ENCODE measurements at regions not wholly inside any gene's neighbourhood (a gene's known extent, or its start where the extent isn't known, plus 50 kb on each side); places are given as distances from the start of the nearest gene placed in this dataset.

DNA sequence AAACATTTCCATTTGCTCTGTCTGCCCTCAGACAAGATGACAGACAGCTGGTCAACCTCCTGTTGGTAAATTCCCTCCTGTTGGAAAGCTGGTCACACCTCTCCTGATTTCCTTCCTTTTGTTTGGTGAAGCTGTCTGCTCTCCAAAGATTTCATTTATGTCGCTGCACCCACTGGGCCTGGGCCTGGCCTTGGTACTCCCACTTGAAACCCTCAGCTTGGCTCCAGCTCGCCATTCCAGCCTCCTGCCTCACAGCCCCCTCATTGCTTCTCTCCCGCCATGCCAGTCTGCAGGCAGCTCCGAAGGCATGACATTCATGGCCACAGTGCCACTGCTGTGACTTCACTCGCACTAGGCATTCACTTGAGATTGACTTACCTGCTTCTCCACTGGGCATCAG lies 451.8 kb downstream of the VRK1 start:
- DNase-seq (ENCODE audit: low read depth), result no peak

DNA sequence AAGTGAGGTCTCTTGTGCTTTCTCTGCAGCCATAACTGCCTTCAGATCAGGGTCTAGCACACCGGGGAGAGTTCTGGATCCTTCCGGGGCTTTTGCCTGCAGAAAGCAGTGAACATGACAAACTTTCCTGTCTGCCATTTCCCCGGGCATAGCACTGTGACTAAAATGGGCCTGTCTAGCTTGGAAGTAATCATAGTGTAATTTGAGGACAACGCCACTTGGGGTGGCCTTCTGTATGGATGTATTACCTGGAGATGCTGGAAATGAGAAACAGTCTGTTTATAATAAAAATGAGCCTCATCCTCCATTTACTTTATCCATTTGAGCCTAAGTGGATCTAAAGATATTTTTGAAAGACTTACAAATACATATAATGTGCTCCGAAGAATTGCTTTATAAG lies 453.7 kb downstream of the VRK1 start:
- no peak for DNase-seq (ENCODE audit: low read depth)

DNA sequence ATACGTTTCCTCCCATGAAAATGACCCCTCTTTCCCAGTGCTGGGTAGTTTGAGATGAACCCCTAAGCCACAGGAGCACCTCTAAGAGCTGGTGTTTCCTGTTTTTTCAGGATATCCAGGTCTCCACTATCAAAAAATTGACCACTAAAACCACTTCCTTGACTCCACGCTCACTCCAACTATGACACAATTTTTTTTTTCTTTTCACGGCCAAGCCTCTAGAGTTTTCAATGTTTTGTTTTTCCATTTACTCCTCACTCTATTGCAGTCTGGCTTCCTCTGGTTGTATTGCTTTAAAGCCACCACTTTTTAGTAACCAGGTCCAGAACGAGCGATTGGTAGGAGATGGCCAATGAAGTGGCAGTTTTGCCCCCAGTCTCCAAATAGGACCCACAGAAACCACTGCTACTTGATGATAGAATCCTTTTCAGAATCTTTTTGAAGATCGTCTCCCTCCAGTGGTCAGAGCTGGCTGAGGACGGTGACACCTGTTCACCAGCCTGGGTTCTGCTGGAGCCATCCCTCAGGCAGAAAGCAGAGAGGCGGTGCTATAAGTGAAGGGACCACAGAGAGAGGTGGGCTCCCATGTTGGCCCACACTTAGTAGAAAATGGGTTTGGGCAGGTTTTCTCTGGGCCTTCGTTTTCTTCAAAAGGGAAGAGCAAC lies 454.4 kb downstream of the VRK1 start:
- no peak for DNase-seq (ENCODE audit: low read depth)

DNA sequence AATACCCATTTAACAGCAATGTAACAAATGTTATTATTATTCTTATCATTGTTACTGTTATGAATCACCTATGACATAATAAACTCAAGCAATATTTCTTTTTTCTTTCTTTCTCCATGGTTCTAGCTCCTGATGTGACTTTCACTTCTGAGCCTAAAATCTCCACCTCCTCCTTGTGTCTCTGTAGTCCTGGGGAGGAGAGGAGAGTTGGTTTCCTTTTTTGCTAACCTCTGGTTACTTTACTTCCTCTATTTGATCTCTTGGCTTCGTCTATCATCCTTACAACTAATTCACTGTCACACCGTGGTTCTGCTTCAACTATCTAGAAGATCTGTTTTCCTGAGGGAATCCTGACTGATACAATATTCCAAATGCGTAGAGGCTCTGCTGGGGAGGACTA lies 456.6 kb downstream of the VRK1 start:
- DNase-seq (ENCODE audit: low read depth), result no peak

DNA sequence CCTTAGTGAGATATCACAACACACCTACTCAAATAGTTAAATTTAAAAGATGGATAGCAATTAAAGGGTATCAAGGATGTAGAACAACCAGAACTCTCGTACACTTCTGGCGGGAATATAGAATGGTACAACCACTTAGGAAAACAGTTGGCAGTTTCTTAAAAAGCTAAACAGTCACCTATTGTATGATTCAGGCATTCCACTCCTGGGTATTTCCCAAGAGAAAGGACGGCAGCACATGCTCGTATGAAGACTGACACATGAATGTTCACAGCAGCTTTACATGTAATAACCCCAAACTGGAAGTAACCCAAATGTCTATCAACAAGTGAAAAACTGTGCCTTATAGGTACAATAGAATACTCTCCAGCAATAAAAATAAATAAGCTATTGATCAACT lies 465.2 kb downstream of the VRK1 start:
- no peak for DNase-seq (ENCODE audit: low read depth)

DNA sequence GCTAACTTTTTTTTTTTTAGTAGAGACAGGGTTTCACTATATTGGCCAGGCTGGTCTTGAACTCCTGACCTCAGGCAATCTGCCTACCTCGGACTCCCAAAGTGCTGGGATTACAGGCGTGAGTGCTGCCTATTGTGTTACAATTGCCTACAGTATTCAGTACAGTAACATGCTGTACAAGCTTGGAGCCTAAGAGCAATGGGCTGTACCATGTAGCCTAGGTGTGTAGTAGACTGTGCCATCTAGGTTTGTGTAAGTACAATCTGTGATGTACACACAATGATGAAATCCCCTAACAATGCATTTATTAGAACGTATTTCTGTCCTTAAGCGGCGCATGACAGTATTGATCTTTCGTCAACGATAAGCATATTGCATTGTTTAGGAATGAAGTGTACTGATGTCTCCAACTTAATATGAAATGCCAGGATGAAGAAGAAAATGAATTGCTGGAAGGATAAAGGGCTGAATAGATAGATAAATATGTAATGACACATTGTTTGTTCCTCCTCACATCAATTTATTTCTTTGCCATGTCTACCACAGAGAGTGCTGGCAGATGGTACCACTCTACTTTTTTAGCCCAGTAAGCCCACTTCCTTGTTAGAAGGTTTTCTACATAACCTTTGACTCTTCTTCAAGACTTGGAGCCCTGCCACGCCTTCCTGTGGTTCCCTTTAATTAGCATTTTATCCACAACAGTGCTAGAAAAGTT lies 467.5 kb downstream of the VRK1 start:
- DNase-seq (ENCODE audit: low read depth), result no peak

DNA sequence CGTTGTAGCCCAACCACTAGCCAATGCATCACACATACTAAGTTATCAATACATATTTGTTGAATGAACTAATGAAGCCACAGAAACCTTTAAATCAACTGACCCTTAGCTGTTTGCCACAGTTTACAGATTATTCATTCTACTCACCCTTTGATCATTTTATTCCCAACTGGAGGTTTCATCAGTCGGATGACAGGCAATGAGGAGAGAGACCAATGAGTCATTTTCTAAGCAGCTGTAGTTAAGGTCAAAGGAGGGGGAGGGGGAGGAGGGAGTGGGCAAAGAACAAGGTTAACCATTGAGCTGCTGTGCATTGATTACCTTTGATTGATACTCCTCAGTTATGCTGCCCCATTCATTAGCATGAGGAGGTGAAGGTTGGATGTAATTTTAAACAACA lies 469.5 kb downstream of the VRK1 start:
- no peak for DNase-seq (ENCODE audit: low read depth)

DNA sequence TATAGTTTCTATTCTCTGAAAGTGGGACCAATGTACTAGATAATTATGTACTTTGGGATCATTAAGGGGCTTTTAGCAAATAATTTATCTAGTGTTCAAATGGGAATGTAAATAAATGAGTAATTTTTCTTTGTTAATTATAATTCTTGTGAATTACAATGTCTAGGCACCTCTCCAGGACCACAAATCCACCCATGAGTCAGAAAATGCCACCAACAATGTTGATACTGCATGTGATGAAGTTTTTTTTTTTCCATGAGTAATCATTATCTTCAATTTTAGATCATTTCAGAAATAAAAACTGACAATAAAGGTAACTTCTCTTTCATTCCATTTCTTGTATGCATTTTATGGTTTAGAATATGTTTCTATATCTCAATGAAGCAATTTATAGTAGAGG lies 470.3 kb downstream of the VRK1 start:
- DNase-seq (ENCODE audit: low read depth), result no peak

DNA sequence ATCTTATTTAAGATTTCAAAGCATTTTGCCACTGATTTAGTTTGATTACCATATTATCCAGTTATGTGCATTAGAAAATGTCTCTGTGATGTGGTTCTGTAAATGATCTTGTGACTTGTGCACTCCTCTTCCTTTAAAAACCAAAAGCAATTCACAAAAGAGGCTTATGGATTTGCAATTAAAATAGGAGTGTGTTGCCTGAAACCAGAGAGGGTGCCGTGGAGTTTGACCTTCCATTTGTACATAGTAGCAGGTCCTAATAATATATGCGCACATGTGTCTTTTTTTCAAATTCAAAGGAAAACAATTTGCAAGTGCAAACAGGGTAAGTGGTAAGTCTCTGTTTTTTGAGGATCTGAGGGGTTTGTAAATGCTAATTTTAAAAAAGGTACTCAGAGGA lies 470.9 kb downstream of the VRK1 start:
- DNase-seq (ENCODE audit: low read depth), result no peak

DNA sequence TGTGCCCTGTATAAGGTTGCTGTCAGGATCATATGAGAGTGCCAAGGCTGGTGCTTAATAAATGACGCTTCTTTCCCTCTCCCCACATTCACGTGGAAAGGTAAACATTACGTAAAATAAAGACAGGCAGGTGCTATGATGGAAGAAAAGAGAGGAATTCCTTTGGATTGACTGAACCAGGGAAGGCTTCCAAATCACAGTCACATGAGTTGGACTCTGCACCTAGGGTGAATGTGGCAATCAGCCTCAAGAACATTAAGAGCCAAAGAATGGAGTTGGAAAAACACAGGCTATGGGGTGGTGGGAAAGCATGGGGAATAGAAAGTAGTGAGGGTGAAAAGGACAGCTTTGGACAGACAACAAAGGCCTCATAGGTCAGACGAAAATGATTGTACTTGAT lies 473.1 kb downstream of the VRK1 start:
- DNase-seq (ENCODE audit: low read depth), result no peak

DNA sequence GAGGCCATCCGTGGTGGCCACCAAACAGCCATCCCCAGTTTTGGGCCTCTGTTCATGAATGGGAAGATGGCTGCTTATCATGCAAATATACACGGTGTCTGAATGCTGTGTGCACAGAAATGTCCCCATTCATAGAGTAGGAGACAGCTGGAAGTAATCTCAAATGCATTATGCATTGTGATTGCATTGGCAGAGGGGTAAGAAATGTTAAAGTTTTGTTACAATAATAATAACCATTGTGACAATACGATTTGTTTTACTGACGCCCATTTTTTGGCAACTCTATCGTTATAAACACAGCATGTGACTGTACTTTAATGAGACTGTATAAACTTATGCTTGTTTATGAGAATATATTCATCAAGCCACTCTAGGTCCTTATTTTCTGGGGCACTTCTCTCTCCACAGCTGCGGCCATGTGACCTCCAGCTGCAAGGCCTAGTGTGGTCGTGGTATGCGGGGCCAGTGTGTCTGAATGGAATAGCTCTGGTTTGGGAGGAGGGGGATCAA lies 474.3 kb downstream of the VRK1 start:
- DNase-seq (ENCODE audit: low read depth), result no peak

DNA sequence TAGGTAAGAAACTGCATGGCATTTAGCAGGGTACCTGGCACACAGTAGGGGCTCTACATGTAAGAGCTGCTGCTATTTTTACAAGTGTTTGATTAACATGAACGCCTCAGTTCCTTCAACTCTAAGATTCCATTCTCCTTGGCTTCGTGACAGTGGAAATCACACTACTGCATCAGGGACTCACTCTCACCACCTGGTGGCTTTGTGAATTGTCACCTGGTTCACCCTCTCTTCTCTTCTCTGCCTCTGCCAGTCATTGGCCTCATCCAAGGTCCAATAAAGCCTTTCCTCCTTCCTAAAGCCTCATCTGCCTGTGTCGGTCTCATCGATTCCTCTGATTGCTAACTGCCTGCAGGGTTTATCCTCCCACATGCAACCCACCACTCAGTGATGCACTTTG lies 476.4 kb downstream of the VRK1 start:
- DNase-seq (ENCODE audit: low read depth), result no peak

DNA sequence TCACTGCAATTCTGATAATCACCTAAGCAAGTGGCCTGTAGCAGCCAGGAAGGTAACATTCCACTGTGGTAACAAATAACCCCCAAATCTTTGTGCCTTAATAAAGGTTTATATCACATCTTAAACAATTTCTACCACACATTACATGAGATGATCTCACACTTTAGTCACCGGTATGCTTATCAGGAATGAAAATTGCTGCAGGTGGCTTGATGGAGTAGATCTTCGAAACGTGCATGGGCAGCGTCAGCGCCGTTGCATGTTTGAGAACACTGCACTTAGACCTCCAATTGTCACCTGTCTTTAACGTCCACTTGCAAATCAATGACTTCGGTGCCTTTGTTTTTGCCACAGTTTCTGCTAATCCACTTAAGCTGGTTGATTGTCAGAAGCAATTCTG lies 477.4 kb downstream of the VRK1 start:
- DNase-seq (ENCODE audit: low read depth), result no peak

DNA sequence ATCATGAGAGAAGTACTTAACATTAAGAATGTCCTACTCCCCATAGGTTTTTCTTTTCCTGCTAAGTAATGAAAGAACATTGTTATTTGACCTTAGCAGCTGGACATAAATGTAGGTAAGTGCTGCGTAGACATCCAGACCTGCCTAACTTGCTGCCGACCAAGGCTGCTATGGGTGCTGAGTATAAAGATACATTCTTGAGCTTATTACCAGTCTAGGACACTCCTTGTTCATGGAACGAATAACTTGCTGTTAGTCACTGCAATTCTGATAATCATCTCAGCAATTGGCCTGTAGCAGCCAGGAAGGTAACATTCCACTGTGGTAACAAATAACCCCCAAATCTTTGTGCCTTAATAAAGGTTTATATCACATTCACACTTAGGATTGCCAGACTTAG lies 478.1 kb downstream of the VRK1 start:
- DNase-seq (ENCODE audit: low read depth), result no peak

DNA sequence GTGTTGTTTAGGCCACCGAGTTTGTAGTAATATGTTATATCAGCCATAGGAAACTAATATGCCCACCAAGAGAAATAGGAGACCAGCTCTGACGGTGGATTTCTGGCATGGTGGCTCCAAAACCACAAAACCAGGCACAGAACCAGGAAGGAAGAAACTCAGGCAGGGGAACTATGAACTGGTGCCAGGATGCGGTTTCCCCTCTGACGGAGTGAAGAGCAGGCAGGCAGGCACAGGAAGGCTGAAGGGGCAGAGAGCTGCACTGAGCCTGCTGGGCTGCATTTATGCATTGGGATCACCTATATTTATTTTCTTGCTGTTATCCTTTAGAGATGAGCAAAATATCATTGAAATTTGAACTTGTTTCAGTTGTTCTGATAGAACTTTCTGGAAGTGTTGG lies 479.4 kb downstream of the VRK1 start:
- no peak for DNase-seq (ENCODE audit: low read depth)

DNA sequence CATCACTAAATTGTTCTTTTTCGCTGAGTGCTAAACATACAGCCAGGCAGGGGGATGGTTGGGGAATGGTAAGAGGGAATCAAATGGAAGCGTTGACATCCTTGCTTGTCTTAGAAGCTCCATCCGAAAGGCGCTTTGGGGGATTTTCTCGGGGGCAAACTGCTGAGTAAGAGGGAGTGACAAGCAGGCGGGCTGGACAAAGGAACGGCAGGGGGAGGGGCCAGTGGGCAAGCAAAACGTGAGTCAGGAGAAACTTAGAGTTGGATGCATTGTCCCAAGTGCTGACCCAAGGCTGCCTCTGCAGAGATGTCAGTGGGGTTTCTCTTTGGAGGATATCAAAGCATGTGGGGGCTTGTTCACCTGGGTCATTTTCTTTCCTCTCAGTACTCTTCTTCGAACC lies 480.5 kb downstream of the VRK1 start:
- DNase-seq (ENCODE audit: low read depth), result no peak

DNA sequence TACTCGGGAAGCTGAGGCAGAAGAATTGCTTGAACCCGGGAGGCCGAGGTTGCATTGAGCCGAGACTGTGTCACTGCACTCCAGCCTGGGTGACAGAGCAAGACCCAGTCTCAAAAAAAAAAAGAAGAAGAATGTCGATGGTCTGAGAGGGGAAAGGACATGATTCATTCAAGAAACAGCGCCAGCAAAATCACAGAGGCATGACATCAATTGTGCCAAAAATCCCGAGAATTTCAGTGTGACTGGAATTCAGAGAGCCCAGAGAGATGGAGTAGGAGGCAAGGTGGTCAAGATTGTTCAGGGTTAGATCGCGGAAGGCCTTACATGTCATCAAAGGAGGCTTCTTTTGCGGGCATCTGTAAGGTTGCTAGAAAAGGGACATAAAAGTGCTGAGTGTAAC lies 483.3 kb downstream of the VRK1 start:
- DNase-seq (ENCODE audit: low read depth), result no peak

DNA sequence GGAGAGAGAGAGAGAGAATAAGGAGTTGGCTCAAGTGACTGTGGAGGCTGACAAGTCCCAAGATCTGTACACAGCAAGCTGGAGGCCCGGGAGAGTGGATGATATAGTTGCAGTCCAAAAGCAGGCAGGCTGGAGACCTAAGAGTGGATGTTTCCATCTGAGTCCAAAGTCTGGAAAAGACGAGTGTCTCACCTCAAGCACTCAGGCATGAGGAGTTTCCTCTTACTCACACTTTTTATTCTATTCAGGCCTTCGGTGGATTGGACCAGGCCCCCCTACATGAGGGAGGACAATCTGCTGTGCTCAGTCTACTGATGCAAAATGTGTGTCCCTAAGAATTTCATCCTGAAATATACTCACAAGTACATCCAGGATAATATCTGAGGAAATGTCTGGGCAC lies 484.6 kb downstream of the VRK1 start:
- no peak for DNase-seq (ENCODE audit: low read depth)

DNA sequence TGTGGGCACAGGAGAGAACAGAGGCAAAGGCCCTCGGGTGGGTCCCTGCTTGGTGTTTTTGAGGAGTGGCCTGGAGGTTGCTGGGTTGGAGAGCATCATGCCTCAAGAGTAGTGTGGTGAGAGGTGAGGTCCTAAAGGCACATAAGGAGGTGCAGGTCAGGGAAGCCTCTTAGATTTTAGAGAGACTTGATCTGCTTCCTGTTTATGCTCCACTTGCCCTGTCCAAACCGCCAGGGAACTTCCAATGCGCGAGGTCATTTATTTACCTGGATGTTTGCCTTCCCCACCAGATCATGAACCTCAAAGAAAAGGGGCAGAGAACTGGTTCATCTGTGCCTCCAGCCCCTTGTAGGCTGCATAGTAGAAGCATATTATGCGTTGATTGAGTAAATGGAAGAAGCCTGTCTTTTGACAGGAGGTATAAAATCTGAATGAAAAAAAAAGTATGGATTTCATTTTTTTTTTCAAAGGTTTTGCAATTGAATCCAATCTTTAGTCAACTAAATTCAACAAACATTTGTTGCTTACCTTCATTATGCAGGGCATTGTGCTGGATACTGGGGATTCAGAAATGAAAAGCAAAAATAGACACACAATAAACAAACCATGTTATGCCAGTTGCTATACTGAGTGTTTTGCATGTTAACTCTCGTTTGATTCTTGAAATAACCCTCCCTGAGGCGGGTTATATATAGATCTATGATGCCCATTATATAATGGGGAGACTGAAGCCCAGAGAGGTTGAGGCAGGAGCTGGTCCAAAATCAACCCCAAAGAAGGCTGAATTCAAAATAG lies 485.2 kb downstream of the VRK1 start:
- DNase-seq (ENCODE audit: low read depth), result no peak

DNA sequence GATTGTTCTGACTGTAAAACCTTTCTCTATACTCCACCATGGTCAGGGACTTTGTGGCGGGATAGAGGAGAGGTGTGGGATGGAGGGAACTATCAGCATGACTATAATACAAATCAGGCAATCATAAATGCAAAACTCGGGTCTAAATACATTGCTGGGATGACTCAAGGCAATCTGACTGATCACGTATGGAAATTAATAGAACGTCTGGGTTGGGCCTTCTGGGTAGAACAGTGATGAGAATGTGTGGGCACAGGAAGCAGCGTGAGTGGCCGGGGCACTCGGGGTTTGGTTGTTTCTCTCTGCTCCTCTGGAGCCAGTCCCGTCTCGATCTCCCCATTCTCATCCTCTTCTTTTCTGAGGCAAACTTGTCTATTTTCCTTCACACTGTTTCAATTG lies 485.8 kb downstream of the VRK1 start:
- DNase-seq (ENCODE audit: low read depth), result no peak

DNA sequence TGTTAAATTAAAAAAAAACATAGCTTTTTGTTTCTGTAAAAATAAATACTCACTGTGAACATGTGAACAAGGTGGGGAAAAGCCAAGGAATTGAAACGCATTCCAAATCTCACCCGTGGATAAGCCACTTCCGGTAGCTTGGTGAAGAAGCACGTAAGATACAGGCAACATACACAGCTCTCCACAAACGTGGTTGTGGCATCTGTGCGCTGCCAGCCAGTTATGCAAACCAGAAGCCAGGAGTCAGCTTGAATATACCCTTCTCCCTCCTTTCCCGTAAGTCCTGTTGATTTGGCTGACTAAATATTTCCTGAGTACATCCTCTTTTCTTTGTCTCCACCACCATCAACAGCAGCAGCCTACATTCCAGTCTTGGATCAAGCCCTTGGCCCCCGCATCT lies 486.2 kb downstream of the VRK1 start:
- no peak for DNase-seq (ENCODE audit: low read depth)

DNA sequence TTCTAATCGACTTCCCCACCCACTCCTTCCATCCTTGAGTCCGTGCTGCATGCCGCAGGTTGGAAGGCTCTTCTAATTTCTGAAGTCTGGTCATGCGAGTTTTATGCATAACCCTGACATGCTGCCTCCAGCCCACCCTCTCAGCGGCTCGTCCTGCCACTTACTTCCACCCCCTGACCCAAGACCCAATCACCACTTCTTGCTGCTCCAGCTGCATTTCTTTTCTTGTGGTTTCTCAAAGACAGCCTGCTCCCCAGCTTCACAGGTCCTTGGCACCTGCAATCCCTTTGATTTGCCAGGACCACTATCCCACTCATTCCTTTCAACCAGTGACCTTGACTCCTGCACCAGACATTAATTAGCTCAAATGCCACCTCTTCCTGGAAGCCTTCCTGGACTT lies 486.7 kb downstream of the VRK1 start:
- DNase-seq (ENCODE audit: low read depth), result no peak

Data from myocyte (in vitro differentiated cells).